ENCODE measurements at regions not wholly inside any gene's neighbourhood (a gene's known extent, or its start where the extent isn't known, plus 50 kb on each side); places are given as distances from the start of the nearest gene placed in this dataset.

DNA sequence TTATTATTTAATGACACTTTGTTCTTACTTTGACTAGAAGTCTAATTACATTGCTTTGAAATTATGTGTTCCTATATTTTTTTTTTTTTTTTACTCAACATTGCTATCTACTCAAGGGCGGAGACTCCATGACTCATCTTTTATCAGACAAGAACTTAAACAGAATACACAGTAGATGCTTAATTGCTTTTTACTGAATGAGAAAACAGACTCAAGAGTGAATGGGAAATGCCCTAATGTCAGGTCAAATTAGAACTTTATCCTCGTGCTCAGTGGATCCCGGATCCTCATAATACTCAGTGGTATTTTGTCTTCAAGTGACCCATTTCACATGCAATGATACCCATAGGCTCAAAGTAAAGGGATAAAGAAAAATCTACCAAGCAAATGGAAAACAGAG is 954.5 kb upstream of the IGFBP7 start:
- Histone ChIP-seq H3K27me3 (replicated peaks; ENCODE audit: insufficient read depth) (no peaks in the 10 kb centered on the region), H3K36me3 (no peaks in the 10 kb centered on the region), H3K4me3 (no peak overlapping the region), H3K27ac (no peak overlapping the region), H3K4me1 (ENCODE audit: control insufficient read depth in 1 of 2, low read depth in 2 of 2) (no peaks in the 10 kb centered on the region), H3K9me3 (no peaks in the 10 kb centered on the region)
- TF ChIP-seq, protein P1, sequence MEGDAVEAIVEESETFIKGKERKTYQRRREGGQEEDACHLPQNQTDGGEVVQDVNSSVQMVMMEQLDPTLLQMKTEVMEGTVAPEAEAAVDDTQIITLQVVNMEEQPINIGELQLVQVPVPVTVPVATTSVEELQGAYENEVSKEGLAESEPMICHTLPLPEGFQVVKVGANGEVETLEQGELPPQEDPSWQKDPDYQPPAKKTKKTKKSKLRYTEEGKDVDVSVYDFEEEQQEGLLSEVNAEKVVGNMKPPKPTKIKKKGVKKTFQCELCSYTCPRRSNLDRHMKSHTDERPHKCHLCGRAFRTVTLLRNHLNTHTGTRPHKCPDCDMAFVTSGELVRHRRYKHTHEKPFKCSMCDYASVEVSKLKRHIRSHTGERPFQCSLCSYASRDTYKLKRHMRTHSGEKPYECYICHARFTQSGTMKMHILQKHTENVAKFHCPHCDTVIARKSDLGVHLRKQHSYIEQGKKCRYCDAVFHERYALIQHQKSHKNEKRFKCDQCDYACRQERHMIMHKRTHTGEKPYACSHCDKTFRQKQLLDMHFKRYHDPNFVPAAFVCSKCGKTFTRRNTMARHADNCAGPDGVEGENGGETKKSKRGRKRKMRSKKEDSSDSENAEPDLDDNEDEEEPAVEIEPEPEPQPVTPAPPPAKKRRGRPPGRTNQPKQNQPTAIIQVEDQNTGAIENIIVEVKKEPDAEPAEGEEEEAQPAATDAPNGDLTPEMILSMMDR (IDR thresholded peaks at IDR 0.05): no peak
- no peak for DNase-seq (ENCODE audit: low spot score)
- no peak for ATAC-seq (ENCODE audit: insufficient number of reproducible peaks, low FRiP score, low read depth)

DNA sequence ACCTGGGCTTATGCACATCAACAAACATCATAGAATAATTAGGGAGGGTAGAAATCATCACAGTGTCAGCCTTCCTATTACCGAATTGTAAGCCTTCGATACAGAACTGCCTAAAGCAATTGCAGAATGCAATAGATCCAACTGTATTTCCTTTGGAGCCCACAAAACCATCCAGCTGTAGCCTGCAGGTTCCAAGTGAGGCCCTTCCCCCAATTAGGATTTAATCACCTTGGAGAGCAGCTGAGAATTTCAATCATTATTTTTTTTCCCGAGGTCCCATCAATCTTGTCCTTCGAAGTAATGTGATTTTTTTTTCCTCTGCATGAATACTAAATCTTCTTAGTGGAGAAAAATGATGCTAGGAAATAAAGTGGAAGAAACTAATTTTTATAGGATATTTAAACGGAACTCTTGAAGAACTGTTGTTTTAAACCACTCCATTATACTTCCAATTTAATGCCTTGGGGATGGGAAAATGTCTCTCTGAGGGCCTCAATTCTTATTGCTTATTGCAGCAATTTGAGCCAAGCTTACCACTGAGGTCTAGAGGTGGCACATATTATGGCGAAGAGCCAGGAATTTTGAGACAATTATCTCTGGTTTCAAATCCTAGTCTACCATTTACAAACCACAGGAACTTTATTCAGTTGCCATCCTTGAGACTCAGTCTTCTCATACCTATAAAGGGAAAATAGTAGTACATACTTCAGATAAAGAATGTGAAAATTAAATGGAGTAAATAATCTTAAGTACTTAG is 953.4 kb upstream of the IGFBP7 start:
- TF ChIP-seq, protein P1 (IDR thresholded peaks at IDR 0.05): no peak
- H3K4me3 ChIP-seq: no peak overlapping the region
- DNase-seq (ENCODE audit: low spot score) (no peak), ATAC-seq (ENCODE audit: insufficient number of reproducible peaks, low FRiP score, low read depth) (no peak)
- no peaks in the 10 kb centered on the region for H3K4me1 ChIP-seq (ENCODE audit: control insufficient read depth in 1 of 2, low read depth in 2 of 2)
- no peaks in the 10 kb centered on the region for H3K27me3 ChIP-seq (replicated peaks; ENCODE audit: insufficient read depth)
- no peaks in the 10 kb centered on the region for H3K36me3 ChIP-seq
- no peaks in the 10 kb centered on the region for H3K9me3 ChIP-seq
- H3K27ac ChIP-seq: no peak overlapping the region

DNA sequence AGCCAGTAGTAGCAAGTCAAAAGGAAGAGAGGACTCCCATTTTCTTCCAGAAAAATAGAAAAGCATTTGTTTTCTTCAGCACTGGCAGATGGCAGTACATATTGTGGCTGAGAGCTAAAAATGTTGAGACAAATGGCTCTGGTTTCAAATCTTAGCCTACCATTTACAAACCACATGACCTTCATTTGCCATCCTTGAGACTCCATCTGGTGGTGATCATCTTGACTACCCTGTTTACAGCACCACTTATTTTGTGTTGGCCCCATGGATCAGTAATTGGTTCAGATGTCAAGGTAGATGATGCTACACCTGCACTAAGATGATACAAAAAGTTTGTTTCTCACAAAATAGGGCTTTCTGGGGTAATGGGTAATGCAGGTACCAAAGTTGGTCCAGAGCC is 951.8 kb upstream of the IGFBP7 start:
- TF ChIP-seq, protein P1 (IDR thresholded peaks at IDR 0.05): no peak
- Histone ChIP-seq H3K27ac (no peak overlapping the region), H3K4me3 (no peak overlapping the region), H3K9me3 (no peaks in the 10 kb centered on the region), H3K36me3 (no peaks in the 10 kb centered on the region), H3K27me3 (replicated peaks; ENCODE audit: insufficient read depth) (no peaks in the 10 kb centered on the region), H3K4me1 (ENCODE audit: control insufficient read depth in 1 of 2, low read depth in 2 of 2) (no peaks in the 10 kb centered on the region)
- DNase-seq (ENCODE audit: low spot score) (no peak), ATAC-seq (ENCODE audit: insufficient number of reproducible peaks, low FRiP score, low read depth) (no peak)

DNA sequence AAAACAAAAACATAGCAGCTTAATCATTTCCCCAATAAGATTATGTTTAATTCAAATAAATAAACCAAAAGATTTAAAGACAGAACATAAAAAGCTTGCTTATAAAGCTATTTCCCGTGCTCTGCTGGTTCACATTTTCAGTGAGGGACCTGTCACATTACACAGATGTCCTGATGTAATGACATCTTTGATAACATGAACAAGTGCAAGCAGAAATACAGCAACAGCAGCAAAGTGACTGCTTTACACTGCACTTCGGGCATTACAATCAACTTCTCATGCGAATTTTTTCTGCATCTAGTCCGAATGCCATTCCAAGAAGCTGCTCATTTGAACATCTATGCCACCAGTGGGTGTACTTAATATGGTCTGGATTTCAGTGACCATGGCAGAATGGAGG is 940.3 kb upstream of the IGFBP7 start:
- DNase-seq (ENCODE audit: low spot score) (no peak), ATAC-seq (ENCODE audit: insufficient number of reproducible peaks, low FRiP score, low read depth) (no peak)
- TF ChIP-seq, protein P1 (IDR thresholded peaks at IDR 0.05): no peak
- Histone ChIP-seq H3K36me3 (no peaks in the 10 kb centered on the region), H3K27me3 (replicated peaks; ENCODE audit: insufficient read depth) (no peaks in the 10 kb centered on the region), H3K4me3 (no peak overlapping the region), H3K27ac (no peak overlapping the region), H3K4me1 (ENCODE audit: control insufficient read depth in 1 of 2, low read depth in 2 of 2) (no peaks in the 10 kb centered on the region), H3K9me3 (no peaks in the 10 kb centered on the region)

DNA sequence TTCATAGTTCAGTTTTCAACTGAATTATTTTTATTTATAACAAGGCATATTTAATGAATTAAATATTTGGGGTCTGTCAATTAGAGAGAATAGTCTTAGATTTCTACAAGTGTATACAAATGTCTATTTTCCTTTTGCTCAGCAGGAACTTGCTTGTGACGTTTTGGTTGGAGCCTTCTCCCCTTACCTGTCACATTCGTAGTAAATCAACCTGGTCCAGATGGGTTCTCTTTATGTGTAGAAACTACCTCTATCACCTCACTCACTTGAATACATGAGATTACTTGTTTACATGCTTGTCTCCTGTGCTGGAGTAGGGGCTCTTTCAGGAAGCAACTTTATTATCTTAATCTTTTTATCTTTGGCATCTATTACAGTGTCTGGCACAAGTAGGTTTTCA is 938.3 kb upstream of the IGFBP7 start:
- Histone ChIP-seq H3K36me3 (no peaks in the 10 kb centered on the region), H3K27me3 (replicated peaks; ENCODE audit: insufficient read depth) (no peaks in the 10 kb centered on the region), H3K4me1 (ENCODE audit: control insufficient read depth in 1 of 2, low read depth in 2 of 2) (no peaks in the 10 kb centered on the region), H3K27ac (no peak overlapping the region), H3K4me3 (no peak overlapping the region), H3K9me3 (no peaks in the 10 kb centered on the region)
- TF ChIP-seq, protein P1 (IDR thresholded peaks at IDR 0.05): no peak
- ATAC-seq (ENCODE audit: insufficient number of reproducible peaks, low FRiP score, low read depth): no peak
- DNase-seq (ENCODE audit: low spot score): no peak

Measured in thoracic aorta (tissue), 2 donors.